Cardiac muscle cell (in vitro differentiated cells and primary cell): ENCODE measurements at regions not wholly inside any gene's neighbourhood (a gene's known extent, or its start where the extent isn't known, plus 50 kb on each side); places are given as distances from the start of the nearest gene placed in this dataset.

Experiments
- DNase-seq, 2 donors: peaks; one replicate each; pipeline versions ENCODE4 v3.0.0 to v3.0.0-alpha.2; 2010 to 2017; ENCODE audit warnings: low read depth in 1 of 2, low spot score in 1 of 2
- H3K27ac ChIP-seq: fragments of 200-600 bp; sonication (generic); 2 replicates; pipeline ENCODE4 v1.5.1; 2016
- H3K27me3 ChIP-seq: fragments of 200-600 bp; sonication (generic); 2 replicates; pipeline ENCODE4 v1.6.0; 2016; ENCODE audit warnings: control low read depth
- H3K36me3 ChIP-seq: fragments of 200-600 bp; sonication (generic); 2 replicates; pipeline ENCODE4 v1.5.1; 2016; ENCODE audit warnings: control low read depth
- H3K4me1 ChIP-seq: fragments of 200-600 bp; sonication (generic); 2 replicates; pipeline ENCODE4 v1.8.1; 2017; ENCODE audit warnings: low read depth, mild to moderate bottlenecking, mixed run types
- H3K4me3 ChIP-seq: fragments of 200-600 bp; sonication (generic); 2 replicates; pipeline ENCODE4 v1.5.1; 2016; ENCODE audit warnings: mild to moderate bottlenecking
- H3K9me3 ChIP-seq: fragments of 200-600 bp; sonication (generic); 2 replicates; pipeline ENCODE4 v1.5.1; 2017; ENCODE audit warnings: low read depth, mild to moderate bottlenecking, control low read depth
- TF ChIP-seq, protein P1 (sequence below): IDR thresholded peaks from 2 replicates; pipeline ENCODE4 v1.5.1; 2012; ENCODE audit warnings: low read depth, mild to moderate bottlenecking, low read length

DNA sequence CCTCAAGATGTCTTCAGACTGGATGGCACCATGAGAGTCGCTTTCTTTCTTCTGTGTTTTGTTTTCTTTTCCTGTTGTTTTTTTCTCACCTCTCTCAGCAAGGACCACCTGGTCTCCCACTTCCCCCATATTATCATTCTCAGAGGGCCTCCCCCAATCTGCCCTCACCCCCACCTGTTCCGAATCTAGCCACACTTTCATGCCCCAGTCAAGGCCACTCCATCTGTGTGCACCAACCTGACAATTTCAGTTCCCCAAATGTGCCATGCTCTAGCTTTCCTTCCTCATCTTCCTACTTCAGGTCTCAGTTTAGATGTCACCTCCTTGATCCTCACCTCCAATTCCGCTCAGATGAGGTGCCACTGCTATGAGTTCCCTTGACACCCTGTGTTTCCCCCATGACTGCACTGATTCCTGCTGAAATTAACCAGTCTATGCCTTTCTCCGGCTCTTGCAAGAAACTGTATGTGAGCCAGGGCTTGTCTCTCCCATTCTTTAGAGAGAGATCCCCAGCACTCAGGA, 146.2 kb downstream of the PLPP3 start:
- Histone ChIP-seq H3K27ac (no peak overlapping the region), H3K9me3 (no peaks in the 10 kb centered on the region), H3K36me3 (no peaks in the 10 kb centered on the region), H3K4me3 (no peak overlapping the region), H3K4me1 (peaks cover 27% of the 10 kb centered on the region), H3K27me3 (no peaks in the 10 kb centered on the region)
- TF ChIP-seq, protein P1, sequence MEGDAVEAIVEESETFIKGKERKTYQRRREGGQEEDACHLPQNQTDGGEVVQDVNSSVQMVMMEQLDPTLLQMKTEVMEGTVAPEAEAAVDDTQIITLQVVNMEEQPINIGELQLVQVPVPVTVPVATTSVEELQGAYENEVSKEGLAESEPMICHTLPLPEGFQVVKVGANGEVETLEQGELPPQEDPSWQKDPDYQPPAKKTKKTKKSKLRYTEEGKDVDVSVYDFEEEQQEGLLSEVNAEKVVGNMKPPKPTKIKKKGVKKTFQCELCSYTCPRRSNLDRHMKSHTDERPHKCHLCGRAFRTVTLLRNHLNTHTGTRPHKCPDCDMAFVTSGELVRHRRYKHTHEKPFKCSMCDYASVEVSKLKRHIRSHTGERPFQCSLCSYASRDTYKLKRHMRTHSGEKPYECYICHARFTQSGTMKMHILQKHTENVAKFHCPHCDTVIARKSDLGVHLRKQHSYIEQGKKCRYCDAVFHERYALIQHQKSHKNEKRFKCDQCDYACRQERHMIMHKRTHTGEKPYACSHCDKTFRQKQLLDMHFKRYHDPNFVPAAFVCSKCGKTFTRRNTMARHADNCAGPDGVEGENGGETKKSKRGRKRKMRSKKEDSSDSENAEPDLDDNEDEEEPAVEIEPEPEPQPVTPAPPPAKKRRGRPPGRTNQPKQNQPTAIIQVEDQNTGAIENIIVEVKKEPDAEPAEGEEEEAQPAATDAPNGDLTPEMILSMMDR, result no peak
- DNase-seq, result no peak

DNA sequence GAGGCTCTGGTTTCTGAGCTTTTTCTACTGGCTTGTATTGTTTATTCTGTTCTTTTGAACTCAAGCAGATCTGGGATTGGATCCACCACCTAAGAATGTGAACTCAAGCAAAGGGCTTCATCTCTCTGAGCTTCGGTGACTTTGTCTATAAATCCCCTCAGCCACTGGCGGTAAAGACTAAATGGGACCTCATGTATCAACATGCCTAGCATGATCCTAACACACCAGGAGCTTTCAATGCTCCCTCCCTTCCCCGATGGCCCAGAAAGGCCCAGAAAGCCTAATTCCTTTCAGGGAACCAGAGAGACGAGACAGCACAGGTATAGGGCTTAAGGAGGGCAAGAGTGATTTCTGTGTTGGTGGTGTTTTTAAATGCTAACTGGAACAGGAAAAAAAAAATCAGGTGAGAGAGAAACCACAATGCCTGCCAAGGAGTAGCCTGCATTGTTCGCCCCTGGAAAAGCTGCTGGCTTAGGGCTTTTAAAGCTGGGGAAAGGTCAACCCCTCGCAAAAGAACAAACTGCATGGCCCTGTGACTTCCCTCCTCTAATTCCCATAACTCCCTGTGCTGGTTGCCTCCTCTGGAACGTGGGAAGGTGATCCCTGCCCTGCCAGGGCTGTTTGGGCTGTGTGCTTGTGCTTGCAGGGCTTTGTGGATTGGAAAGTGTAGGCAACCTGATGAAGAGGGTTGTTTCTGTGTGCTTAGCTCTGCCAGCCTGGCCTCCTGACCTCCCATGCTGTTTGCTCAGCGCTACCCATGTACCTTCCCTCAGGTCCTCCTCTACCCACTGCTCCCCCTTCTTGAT, 147.0 kb downstream of the PLPP3 start:
- Histone ChIP-seq H3K4me1 (peaks cover 22% of the 10 kb centered on the region), H3K27ac (no peak overlapping the region)
- DNase-seq, result no peak

DNA sequence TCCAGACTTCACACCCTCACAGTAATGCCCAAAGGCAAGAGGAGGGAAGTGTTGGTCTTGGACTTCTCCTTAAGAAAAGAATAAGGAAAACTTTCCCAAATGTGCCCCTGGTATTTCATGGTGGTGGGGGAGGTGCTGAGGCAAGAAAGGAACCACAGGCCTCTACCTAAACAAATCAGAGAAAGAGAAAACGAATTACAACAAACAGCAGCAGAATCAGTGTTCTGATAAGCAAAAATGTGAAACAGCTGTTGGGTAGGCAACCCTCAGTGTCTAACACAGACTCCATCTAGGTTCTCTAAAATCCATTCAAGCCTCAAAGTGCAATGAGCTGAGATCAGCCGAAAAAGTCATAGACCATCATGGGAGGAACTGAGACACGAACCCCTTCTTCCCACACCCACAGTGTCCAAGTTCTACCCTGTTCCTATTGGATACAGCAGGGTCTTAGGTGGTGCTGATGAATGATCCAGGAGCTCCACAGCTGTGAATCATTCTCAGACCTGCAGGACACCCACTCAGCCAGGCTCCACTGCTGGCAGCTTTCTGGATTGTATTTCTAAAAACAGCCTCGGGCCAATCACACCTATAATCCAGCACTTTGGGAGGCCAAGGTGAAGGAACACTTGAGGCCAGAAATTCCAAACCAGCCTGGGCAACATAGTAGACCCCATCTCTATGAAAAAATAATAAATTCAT, 149.1 kb downstream of the PLPP3 start:
- Histone ChIP-seq H3K27me3 (no peaks in the 10 kb centered on the region), H3K36me3 (no peaks in the 10 kb centered on the region), H3K4me1 (peaks cover 5% of the 10 kb centered on the region), H3K9me3 (no peaks in the 10 kb centered on the region), H3K4me3 (no peak overlapping the region), H3K27ac (no peak overlapping the region)
- DNase-seq, result no peak
- TF ChIP-seq, protein P1, result no peak

More for the DNA sequence above, 147.0 kb downstream of the PLPP3 start:
- Histone ChIP-seq H3K27me3 (no peaks in the 10 kb centered on the region), H3K36me3 (no peaks in the 10 kb centered on the region), H3K9me3 (no peaks in the 10 kb centered on the region), H3K4me3 (no peak overlapping the region)
- TF ChIP-seq, protein P1, result no peak

DNA sequence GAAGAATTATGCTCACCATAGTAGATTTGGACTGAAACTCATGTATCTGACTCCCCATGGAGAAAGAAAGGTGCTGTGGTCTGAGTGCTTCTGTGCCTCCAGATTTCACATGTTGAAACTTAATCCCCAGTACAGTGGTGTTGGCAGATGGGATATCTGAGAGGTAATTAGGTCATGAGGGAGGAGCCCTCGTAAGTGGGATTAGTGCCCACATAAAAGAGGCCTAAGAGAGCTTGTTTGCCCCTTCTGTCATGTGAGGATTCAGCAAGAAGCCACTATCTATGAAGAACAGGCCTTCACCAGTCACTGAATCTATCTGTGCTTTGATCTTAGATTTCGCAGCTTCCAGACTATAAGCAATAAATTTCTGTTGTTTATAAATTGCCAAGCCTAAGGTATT, 150.1 kb downstream of the PLPP3 start:
- Histone ChIP-seq H3K9me3 (no peaks in the 10 kb centered on the region), H3K36me3 (no peaks in the 10 kb centered on the region), H3K4me1 (no peaks in the 10 kb centered on the region), H3K27me3 (no peaks in the 10 kb centered on the region), H3K27ac (no peak overlapping the region), H3K4me3 (no peak overlapping the region)
- no peak for DNase-seq
- TF ChIP-seq, protein P1, result no peak

DNA sequence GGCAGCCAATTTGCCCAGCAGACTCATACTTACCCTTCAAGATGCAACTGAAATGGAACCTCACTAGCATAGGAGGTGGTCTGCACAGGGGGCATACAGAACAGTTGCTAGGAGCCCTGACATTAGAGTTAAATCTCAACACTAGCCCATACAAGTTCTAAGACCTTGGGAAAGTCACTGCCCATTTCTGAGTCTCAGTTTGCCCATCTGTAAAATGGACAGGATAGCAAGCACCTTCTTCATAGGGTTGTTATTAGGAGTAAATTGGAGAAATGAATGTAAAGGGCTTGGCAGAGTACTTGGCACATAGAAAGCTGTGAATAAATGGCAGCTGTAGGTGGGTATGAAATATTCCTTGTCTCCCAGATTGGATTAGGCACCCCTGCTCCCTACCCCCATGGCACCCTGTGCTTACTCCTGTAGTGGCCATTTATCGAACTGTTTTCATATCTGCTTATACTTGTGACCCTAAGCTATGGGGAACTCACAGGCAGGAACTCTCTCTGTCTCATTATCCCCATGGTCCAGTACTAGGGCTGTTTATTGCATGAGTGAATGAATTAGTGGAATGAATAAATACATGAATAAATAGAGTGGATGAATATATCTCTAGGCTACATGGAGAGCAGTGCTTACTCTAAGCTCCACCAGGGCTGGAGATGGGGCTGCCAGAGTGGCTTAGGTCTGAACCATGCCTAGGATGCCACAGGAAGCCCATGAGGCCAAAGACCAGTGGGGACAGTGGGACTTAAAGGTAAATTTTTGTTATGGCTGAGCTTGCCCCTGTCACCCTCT, 152.6 kb downstream of the PLPP3 start:
- Histone ChIP-seq H3K36me3 (no peaks in the 10 kb centered on the region), H3K4me3 (no peak overlapping the region), H3K27me3 (no peaks in the 10 kb centered on the region), H3K4me1 (no peaks in the 10 kb centered on the region), H3K27ac (no peak overlapping the region), H3K9me3 (no peaks in the 10 kb centered on the region)
- no peak for DNase-seq
- TF ChIP-seq, protein P1, result no peak
